GM23338 (cell line): ENCODE measurements at regions not wholly inside any gene's neighbourhood (a gene's known extent, or its start where the extent isn't known, plus 50 kb on each side); places are given as distances from the start of the nearest gene placed in this dataset.

Experiments
- ATAC-seq: fragments of 200-7000 bp; cut with Tn5 transposase; 3 replicates; pipeline ENCODE4 v1.9.1; 2020
- DNase-seq: peaks from one replicate; pipeline ENCODE4 v3.0.0-alpha.2; 2015; ENCODE audit warnings: low spot score
- H2AFZ ChIP-seq: fragments of 200-600 bp; sonication (generic); 2 replicates; pipeline ENCODE4 v1.8.0; 2016; ENCODE audit warnings: antibody characterized with exemption, mild to moderate bottlenecking, moderate library complexity
- H3F3A ChIP-seq: fragments of 200-600 bp; sonication (generic); replicated peaks from 2 replicates; pipeline ENCODE4 v1.8.0; 2017; ENCODE audit warnings: antibody characterized with exemption, mixed run types, low read depth
- H3K27ac ChIP-seq: fragments of 200-600 bp; sonication (generic); 2 replicates; pipeline ENCODE4 v1.6.1; 2016; ENCODE audit warnings: low read depth
- H3K27me3 ChIP-seq: fragments of 200-600 bp; sonication (generic); 2 replicates; pipeline ENCODE4 v1.8.0; 2016; ENCODE audit warnings: mild to moderate bottlenecking, mixed run types, moderate library complexity; ENCODE audit not compliant: insufficient read depth
- H3K36me3 ChIP-seq: fragments of 200-600 bp; sonication (generic); 2 replicates; pipeline ENCODE4 v1.8.0; 2016; ENCODE audit warnings: mild to moderate bottlenecking; ENCODE audit not compliant: insufficient read depth
- H3K4me1 ChIP-seq: fragments of 200-600 bp; sonication (generic); 2 replicates; pipeline ENCODE4 v1.8.0; 2016; ENCODE audit warnings: mild to moderate bottlenecking, moderate library complexity; ENCODE audit not compliant: insufficient read depth
- H3K4me2 ChIP-seq: fragments of 200-600 bp; sonication (generic); 2 replicates; pipeline ENCODE4 v1.7.1; 2017; ENCODE audit warnings: mixed run types
- H3K4me3 ChIP-seq: fragments of 200-600 bp; sonication (generic); 2 replicates; pipeline ENCODE4 v1.6.1; 2016; ENCODE audit warnings: mixed run types
- H3K79me2 ChIP-seq: fragments of 200-600 bp; sonication (generic); replicated peaks from 2 replicates; pipeline ENCODE4 v1.8.0; 2017; ENCODE audit warnings: mild to moderate bottlenecking; ENCODE audit not compliant: insufficient read depth
- H3K9me2 ChIP-seq: fragments of 200-600 bp; sonication (generic); 2 replicates; pipeline ENCODE4 v1.8.0; 2017; ENCODE audit not compliant: insufficient read depth
- H4K20me1 ChIP-seq: fragments of 200-600 bp; sonication (generic); replicated peaks from 2 replicates; pipeline ENCODE4 v1.8.0; 2017; ENCODE audit warnings: mild to moderate bottlenecking; ENCODE audit not compliant: insufficient read depth
- H3K27ac Mint-ChIP-seq: 2 replicates; pipeline ENCODE4 v1.8.0; 2020; ENCODE audit warnings: inconsistent platforms, mild to moderate bottlenecking, moderate library complexity, mixed read lengths
- H3K27me3 Mint-ChIP-seq: 3 replicates; pipeline ENCODE4 v1.8.0; 2022; ENCODE audit warnings: low read depth, mild to moderate bottlenecking, moderate library complexity, mixed read lengths, inconsistent platforms; ENCODE audit not compliant: insufficient read depth, poor library complexity
- H3K36me3 Mint-ChIP-seq: 3 replicates; pipeline ENCODE4 v1.8.0; 2021; ENCODE audit warnings: low read depth, mild to moderate bottlenecking, inconsistent platforms, moderate library complexity, mixed read lengths
- H3K4me1 Mint-ChIP-seq: 3 replicates; pipeline ENCODE4 v1.8.0; 2020; ENCODE audit warnings: mild to moderate bottlenecking, inconsistent platforms, mixed read lengths
- H3K4me3 Mint-ChIP-seq: 3 replicates; pipeline ENCODE4 v1.8.0; 2021; ENCODE audit warnings: moderate library complexity, mild to moderate bottlenecking, inconsistent platforms, mixed read lengths
- H3K9me3 Mint-ChIP-seq: 3 replicates; pipeline ENCODE4 v1.8.0; 2020; ENCODE audit warnings: moderate library complexity, mild to moderate bottlenecking, inconsistent platforms, mixed read lengths
- CREB1 ChIP-seq: fragments of 250-450 bp; sonication (Bioruptor Pico); IDR thresholded peaks from 2 replicates; pipeline ENCODE4 v1.5.0; 2020; ENCODE audit warnings: low read depth, mild to moderate bottlenecking, moderate library complexity
- EZH2 ChIP-seq: fragments of 200-600 bp; sonication (generic); IDR thresholded peaks from one replicate; pipeline ENCODE4 v1.8.0; 2017; ENCODE audit warnings: antibody characterized with exemption, mild to moderate bottlenecking, low read depth; ENCODE audit not compliant: unreplicated experiment
- EZH2phosphoT487 ChIP-seq: fragments of 200-600 bp; sonication (generic); IDR thresholded peaks from one replicate; pipeline ENCODE4 v1.8.1; 2018; ENCODE audit warnings: antibody characterized with exemption; ENCODE audit not compliant: unreplicated experiment
- NANOG ChIP-seq: IDR thresholded peaks from 2 replicates; pipeline ENCODE4 v1.6.1; 2016; ENCODE audit warnings: antibody characterized with exemption, borderline replicate concordance
- POLR2AphosphoS5 ChIP-seq: IDR thresholded peaks from 2 replicates; pipeline ENCODE4 v1.6.1; 2016; ENCODE audit warnings: antibody characterized with exemption, low read depth
- STAT1 ChIP-seq: IDR thresholded peaks from one replicate; pipeline ENCODE4 v1.6.1; 2016; ENCODE audit warnings: antibody characterized with exemption; ENCODE audit not compliant: unreplicated experiment
- ZNF331 ChIP-seq: fragments of 250-450 bp; sonication (Bioruptor Pico); IDR thresholded peaks from 2 replicates; pipeline ENCODE4 v1.5.0; 2020; ENCODE audit warnings: low read depth, mild to moderate bottlenecking, moderate library complexity
- TF ChIP-seq, protein P1 (sequence below): fragments of 250-450 bp; sonication (Bioruptor Pico); IDR thresholded peaks from 2 replicates; pipeline ENCODE4 v1.5.0; 2020; ENCODE audit warnings: mild to moderate bottlenecking, moderate library complexity
- TF ChIP-seq, protein P2 (sequence below): IDR thresholded peaks from one replicate; pipeline ENCODE4 v1.6.1; 2018; ENCODE audit warnings: antibody characterized with exemption; ENCODE audit not compliant: unreplicated experiment
- TF ChIP-seq, protein P3 (sequence below): IDR thresholded peaks from 2 replicates; pipeline ENCODE4 v1.6.1; 2016; ENCODE audit warnings: antibody characterized with exemption

- Histone ChIP-seq H3K27ac (no peak overlapping the region), H3K79me2 (no peaks in the 10 kb centered on the region), H3K9me2 (no peaks in the 10 kb centered on the region), H3K27me3 (no peaks in the 10 kb centered on the region), H3K36me3 (no peaks in the 10 kb centered on the region), H3K4me1 (no peaks in the 10 kb centered on the region), H4K20me1 (no peaks in the 10 kb centered on the region), H3F3A (no peaks in the 10 kb centered on the region), H2AFZ (no peak overlapping the region), H3K4me3 (no peak overlapping the region), H3K4me2 (no peak overlapping the region)
- DNase-seq (no peak), ATAC-seq (no peak)
- TF ChIP-seq STAT1 (no peak), CREB1 (CRISPR knock-in tag) (no peak), ZNF331 (CRISPR knock-in tag) (no peak), NANOG (no peak), POLR2AphosphoS5 (no peak), EZH2 (no peak), EZH2phosphoT487 (no peak)
- TF ChIP-seq, protein P1, sequence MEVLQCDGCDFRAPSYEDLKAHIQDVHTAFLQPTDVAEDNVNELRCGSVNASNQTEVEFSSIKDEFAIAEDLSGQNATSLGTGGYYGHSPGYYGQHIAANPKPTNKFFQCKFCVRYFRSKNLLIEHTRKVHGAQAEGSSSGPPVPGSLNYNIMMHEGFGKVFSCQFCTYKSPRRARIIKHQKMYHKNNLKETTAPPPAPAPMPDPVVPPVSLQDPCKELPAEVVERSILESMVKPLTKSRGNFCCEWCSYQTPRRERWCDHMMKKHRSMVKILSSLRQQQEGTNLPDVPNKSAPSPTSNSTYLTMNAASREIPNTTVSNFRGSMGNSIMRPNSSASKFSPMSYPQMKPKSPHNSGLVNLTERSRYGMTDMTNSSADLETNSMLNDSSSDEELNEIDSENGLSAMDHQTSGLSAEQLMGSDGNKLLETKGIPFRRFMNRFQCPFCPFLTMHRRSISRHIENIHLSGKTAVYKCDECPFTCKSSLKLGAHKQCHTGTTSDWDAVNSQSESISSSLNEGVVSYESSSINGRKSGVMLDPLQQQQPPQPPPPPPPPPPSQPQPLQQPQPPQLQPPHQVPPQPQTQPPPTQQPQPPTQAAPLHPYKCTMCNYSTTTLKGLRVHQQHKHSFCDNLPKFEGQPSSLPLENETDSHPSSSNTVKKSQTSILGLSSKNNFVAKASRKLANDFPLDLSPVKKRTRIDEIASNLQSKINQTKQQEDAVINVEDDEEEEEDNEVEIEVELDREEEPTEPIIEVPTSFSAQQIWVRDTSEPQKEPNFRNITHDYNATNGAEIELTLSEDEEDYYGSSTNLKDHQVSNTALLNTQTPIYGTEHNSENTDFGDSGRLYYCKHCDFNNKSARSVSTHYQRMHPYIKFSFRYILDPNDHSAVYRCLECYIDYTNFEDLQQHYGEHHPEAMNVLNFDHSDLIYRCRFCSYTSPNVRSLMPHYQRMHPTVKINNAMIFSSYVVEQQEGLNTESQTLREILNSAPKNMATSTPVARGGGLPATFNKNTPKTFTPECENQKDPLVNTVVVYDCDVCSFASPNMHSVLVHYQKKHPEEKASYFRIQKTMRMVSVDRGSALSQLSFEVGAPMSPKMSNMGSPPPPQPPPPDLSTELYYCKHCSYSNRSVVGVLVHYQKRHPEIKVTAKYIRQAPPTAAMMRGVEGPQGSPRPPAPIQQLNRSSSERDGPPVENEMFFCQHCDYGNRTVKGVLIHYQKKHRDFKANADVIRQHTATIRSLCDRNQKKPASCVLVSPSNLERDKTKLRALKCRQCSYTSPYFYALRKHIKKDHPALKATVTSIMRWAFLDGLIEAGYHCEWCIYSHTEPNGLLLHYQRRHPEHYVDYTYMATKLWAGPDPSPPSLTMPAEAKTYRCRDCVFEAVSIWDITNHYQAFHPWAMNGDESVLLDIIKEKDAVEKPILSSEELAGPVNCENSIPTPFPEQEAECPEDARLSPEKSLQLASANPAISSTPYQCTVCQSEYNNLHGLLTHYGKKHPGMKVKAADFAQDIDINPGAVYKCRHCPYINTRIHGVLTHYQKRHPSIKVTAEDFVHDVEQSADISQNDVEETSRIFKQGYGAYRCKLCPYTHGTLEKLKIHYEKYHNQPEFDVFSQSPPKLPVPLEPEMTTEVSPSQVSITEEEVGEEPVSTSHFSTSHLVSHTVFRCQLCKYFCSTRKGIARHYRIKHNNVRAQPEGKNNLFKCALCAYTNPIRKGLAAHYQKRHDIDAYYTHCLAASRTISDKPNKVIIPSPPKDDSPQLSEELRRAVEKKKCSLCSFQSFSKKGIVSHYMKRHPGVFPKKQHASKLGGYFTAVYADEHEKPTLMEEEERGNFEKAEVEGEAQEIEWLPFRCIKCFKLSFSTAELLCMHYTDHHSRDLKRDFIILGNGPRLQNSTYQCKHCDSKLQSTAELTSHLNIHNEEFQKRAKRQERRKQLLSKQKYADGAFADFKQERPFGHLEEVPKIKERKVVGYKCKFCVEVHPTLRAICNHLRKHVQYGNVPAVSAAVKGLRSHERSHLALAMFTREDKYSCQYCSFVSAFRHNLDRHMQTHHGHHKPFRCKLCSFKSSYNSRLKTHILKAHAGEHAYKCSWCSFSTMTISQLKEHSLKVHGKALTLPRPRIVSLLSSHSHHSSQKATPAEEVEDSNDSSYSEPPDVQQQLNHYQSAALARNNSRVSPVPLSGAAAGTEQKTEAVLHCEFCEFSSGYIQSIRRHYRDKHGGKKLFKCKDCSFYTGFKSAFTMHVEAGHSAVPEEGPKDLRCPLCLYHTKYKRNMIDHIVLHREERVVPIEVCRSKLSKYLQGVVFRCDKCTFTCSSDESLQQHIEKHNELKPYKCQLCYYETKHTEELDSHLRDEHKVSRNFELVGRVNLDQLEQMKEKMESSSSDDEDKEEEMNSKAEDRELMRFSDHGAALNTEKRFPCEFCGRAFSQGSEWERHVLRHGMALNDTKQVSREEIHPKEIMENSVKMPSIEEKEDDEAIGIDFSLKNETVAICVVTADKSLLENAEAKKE (CRISPR knock-in tag), result no peak
- TF ChIP-seq, protein P2, sequence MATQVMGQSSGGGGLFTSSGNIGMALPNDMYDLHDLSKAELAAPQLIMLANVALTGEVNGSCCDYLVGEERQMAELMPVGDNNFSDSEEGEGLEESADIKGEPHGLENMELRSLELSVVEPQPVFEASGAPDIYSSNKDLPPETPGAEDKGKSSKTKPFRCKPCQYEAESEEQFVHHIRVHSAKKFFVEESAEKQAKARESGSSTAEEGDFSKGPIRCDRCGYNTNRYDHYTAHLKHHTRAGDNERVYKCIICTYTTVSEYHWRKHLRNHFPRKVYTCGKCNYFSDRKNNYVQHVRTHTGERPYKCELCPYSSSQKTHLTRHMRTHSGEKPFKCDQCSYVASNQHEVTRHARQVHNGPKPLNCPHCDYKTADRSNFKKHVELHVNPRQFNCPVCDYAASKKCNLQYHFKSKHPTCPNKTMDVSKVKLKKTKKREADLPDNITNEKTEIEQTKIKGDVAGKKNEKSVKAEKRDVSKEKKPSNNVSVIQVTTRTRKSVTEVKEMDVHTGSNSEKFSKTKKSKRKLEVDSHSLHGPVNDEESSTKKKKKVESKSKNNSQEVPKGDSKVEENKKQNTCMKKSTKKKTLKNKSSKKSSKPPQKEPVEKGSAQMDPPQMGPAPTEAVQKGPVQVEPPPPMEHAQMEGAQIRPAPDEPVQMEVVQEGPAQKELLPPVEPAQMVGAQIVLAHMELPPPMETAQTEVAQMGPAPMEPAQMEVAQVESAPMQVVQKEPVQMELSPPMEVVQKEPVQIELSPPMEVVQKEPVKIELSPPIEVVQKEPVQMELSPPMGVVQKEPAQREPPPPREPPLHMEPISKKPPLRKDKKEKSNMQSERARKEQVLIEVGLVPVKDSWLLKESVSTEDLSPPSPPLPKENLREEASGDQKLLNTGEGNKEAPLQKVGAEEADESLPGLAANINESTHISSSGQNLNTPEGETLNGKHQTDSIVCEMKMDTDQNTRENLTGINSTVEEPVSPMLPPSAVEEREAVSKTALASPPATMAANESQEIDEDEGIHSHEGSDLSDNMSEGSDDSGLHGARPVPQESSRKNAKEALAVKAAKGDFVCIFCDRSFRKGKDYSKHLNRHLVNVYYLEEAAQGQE, result no peak
- TF ChIP-seq, protein P3, sequence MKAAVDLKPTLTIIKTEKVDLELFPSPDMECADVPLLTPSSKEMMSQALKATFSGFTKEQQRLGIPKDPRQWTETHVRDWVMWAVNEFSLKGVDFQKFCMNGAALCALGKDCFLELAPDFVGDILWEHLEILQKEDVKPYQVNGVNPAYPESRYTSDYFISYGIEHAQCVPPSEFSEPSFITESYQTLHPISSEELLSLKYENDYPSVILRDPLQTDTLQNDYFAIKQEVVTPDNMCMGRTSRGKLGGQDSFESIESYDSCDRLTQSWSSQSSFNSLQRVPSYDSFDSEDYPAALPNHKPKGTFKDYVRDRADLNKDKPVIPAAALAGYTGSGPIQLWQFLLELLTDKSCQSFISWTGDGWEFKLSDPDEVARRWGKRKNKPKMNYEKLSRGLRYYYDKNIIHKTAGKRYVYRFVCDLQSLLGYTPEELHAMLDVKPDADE, result no peak
- Mint-ChIP-seq H3K4me1 (peaks cover 3% of the 10 kb centered on the region; the same call in 2 of the 3 replicates), H3K27me3 (peaks cover under 1% of the 10 kb centered on the region), H3K4me3 (no peak overlapping the region), H3K9me3 (no peaks in the 10 kb centered on the region), H3K36me3 (no peaks in the 10 kb centered on the region), H3K27ac (no peak overlapping the region)
Measured at GRCh38 chr6:43843097-43843645, 73.2 kb downstream of the VEGFA start.
